Vagina (tissue), 2 donors: ENCODE measurements at regions not wholly inside any gene's neighbourhood (a gene's known extent, or its start where the extent isn't known, plus 50 kb on each side); places are given as distances from the start of the nearest gene placed in this dataset.

Experiments used
- POLR2A ChIP-seq, 2 donors: fragments of 450-650 bp; IDR thresholded peaks; one replicate each; pipeline ENCODE4 v1.6.1; 2017; ENCODE audit warnings: antibody characterized with exemption in 2 of 2, mild to moderate bottlenecking in 2 of 2, moderate library complexity in 2 of 2
- POLR2AphosphoS5 ChIP-seq, 2 donors: sonication (generic); formaldehyde crosslinking; IDR thresholded peaks; one replicate each; pipeline ENCODE4 v1.9.0; 2017; ENCODE audit warnings: antibody characterized with exemption in 2 of 2, mild to moderate bottlenecking in 2 of 2, low read depth in 1 of 2; ENCODE audit not compliant: insufficient read depth in 1 of 2
- TF ChIP-seq, protein P1 (sequence below), 3 experiments: fragments of 450-650 bp in 2 of 3; fragments of 200-600 bp in 1 of 3; sonication (generic) in 1 of 3; IDR thresholded peaks; one replicate each; pipeline ENCODE4 v1.5.1; 2017 to 2019; ENCODE audit warnings: antibody characterized with exemption in 3 of 3, mild to moderate bottlenecking in 2 of 3, moderate library complexity in 2 of 3

DNA sequence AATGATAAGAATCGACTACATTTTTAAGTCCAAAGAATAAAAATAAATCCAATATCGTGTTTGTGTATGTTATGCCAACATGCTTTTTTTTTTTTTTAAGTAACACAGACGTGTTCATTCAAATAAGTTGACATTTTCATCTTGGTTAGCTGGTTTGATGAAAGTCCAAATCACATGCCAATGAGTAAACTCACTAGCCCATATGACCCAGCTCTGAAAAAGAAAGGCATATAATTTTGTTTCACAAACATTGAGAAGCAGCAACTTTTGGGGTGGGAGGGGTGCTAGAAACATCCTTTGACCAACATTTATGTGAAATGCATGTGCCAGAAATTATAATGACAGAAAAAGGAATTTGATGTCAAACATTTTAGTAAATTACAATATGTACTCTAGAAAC lies 61.6 kb upstream of the SPP1 start:
- TF ChIP-seq, protein P1, sequence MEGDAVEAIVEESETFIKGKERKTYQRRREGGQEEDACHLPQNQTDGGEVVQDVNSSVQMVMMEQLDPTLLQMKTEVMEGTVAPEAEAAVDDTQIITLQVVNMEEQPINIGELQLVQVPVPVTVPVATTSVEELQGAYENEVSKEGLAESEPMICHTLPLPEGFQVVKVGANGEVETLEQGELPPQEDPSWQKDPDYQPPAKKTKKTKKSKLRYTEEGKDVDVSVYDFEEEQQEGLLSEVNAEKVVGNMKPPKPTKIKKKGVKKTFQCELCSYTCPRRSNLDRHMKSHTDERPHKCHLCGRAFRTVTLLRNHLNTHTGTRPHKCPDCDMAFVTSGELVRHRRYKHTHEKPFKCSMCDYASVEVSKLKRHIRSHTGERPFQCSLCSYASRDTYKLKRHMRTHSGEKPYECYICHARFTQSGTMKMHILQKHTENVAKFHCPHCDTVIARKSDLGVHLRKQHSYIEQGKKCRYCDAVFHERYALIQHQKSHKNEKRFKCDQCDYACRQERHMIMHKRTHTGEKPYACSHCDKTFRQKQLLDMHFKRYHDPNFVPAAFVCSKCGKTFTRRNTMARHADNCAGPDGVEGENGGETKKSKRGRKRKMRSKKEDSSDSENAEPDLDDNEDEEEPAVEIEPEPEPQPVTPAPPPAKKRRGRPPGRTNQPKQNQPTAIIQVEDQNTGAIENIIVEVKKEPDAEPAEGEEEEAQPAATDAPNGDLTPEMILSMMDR (IDR thresholded peaks at IDR 0.05): no peak
- TF ChIP-seq POLR2AphosphoS5 (IDR thresholded peaks at IDR 0.05; ENCODE audit: insufficient read depth in 1 of 2, low read depth in 1 of 2) (no peak), POLR2A (IDR thresholded peaks at IDR 0.05) (no peak)
